K562 (cell line): ENCODE measurements at regions not wholly inside any gene's neighbourhood (a gene's known extent, or its start where the extent isn't known, plus 50 kb on each side); places are given as distances from the start of the nearest gene placed in this dataset.

Experiments
- ATAC-seq: fragments of 200-7000 bp; cut with Tn5 transposase; 3 replicates; pipeline ENCODE4 v1.9.1; 2020; ENCODE audit warnings: moderate library complexity
- BruUV-seq: library from RNA; stranded (reverse); fragments of 400-500 nt; replicated peaks from 2 replicates; lab custom pipeline; 2021; lab: Mats Ljungman, UMichigan
- CTCF ChIA-PET: fragments of 300-600 bp; formaldehyde crosslinking; extraction: SDS; loops from one replicate; lab custom pipeline; 2021; ENCODE audit warnings: low intra/inter-chr PET ratio; lab: Yijun Ruan, JAX
- POLR2A ChIA-PET: fragments of 300-600, 350-650 bp; sonication (Branson Sonifier 250); formaldehyde crosslinking; extraction: SDS; loops from one replicate; lab custom pipeline; 2021; ENCODE audit warnings: antibody characterized with exemption, inconsistent platforms; lab: Yijun Ruan, JAX
- DNase-seq, 4 experiments: peaks; one replicate each; pipeline versions ENCODE4 v3.0.0 to v3.0.0-alpha.2; 2011 to 2018; ENCODE audit warnings: low spot score in 3 of 4, mixed read lengths in 3 of 4; ENCODE audit errors: extremely low read depth in 1 of 4
- FAIRE-seq: peaks from 2 replicates; lab custom pipeline; 2011; peaks lifted over from hg19 to GRCh38; lab: Jason Lieb, UNC
- H2AFZ ChIP-seq: 2 replicates; pipeline ENCODE4 v1.6.0; 2011; ENCODE audit warnings: low read depth, low read length, control low read depth, inconsistent platforms
- H3K27ac ChIP-seq: fragments of 200-600 bp; 3 replicates; pipeline ENCODE4 v1.8.0; 2011; ENCODE audit warnings: low read depth, mild to moderate bottlenecking, control low read depth, inconsistent platforms, low read length, moderate library complexity, mixed read lengths; ENCODE audit errors: extremely low read depth
- H3K27me3 ChIP-seq, 2 experiments: fragments of 300-600 bp in 1 of 2; 2 replicates in 1 of 2; 3 replicates in 1 of 2; pipeline versions ENCODE4 v1.6.0 to v1.8.0; 2011; ENCODE audit warnings: inconsistent platforms in 2 of 2, low read length in 2 of 2, mild to moderate bottlenecking in 1 of 2, mixed read lengths in 1 of 2, moderate library complexity in 1 of 2; ENCODE audit not compliant: control insufficient read depth in 2 of 2, insufficient read depth in 2 of 2
- H3K36me3 ChIP-seq: fragments of 300-600 bp; 3 replicates; pipeline ENCODE4 v1.8.0; 2011; ENCODE audit warnings: mild to moderate bottlenecking, low read length, inconsistent platforms; ENCODE audit not compliant: control insufficient read depth, insufficient read depth
- H3K4me1 ChIP-seq, 2 experiments: fragments of 200-600 bp in 1 of 2; replicated peaks in 1 of 2; 2 replicates in 1 of 2; 3 replicates in 1 of 2; pipeline versions ENCODE4 v1.5.1 to v1.8.0; 2011; ENCODE audit warnings: inconsistent platforms in 2 of 2, low read length in 2 of 2, mild to moderate bottlenecking in 1 of 2, mixed read lengths in 1 of 2, moderate library complexity in 1 of 2; ENCODE audit not compliant: control insufficient read depth in 2 of 2, insufficient read depth in 2 of 2
- H3K4me2 ChIP-seq: 2 replicates; pipeline ENCODE4 v1.6.1; 2011; ENCODE audit warnings: low read length, control low read depth, inconsistent platforms, mixed read lengths; ENCODE audit not compliant: insufficient read depth
- H3K4me3 ChIP-seq: fragments of 200-600 bp; sonication (generic), shearing (Covaris generic); 2 replicates; pipeline ENCODE4 v1.5.1; 2016; ENCODE audit warnings: control low read depth, inconsistent platforms
- H3K79me2 ChIP-seq: fragments of 200-600 bp; 3 replicates; pipeline ENCODE4 v1.8.0; 2011; ENCODE audit warnings: low read length, inconsistent platforms; ENCODE audit not compliant: control insufficient read depth, insufficient read depth
- H3K9ac ChIP-seq, 2 experiments: 2 replicates each; pipeline versions ENCODE4 v1.6.0 to v1.6.1; 2011; ENCODE audit warnings: low read depth in 2 of 2, low read length in 2 of 2, control low read depth in 1 of 2, inconsistent platforms in 1 of 2, mild to moderate bottlenecking in 1 of 2, mixed read lengths in 1 of 2; ENCODE audit not compliant: insufficient read depth in 1 of 2
- H3K9me1 ChIP-seq: one replicate; pipeline ENCODE4 v1.6.0; 2011; ENCODE audit warnings: inconsistent platforms, mild to moderate bottlenecking, low read length, moderate library complexity; ENCODE audit not compliant: control insufficient read depth, insufficient read depth
- H3K9me3 ChIP-seq: replicated peaks from 2 replicates; pipeline ENCODE4 v1.5.1; 2011; ENCODE audit warnings: low read depth, low read length, inconsistent platforms; ENCODE audit not compliant: control insufficient read depth, insufficient read depth
- H4K20me1 ChIP-seq: replicated peaks from 2 replicates; pipeline ENCODE4 v1.6.1; 2011; ENCODE audit warnings: low read length, inconsistent platforms, mixed read lengths; ENCODE audit not compliant: control insufficient read depth, insufficient read depth
- RERE ChIP-seq: sonication (generic); formaldehyde crosslinking; IDR thresholded peaks from 2 replicates; pipeline ENCODE4 v1.8.0; 2023; ENCODE audit warnings: missing genetic modification reagents, mild to moderate bottlenecking, borderline replicate concordance
- TCF15 ChIP-seq: fragments of 250-450 bp; sonication (Bioruptor Pico); IDR thresholded peaks from 2 replicates; pipeline ENCODE4 v1.8.0; 2022; ENCODE audit warnings: moderate library complexity, mild to moderate bottlenecking, inconsistent platforms
- TCF3 ChIP-seq: sonication (generic); formaldehyde crosslinking; IDR thresholded peaks from 2 replicates; pipeline ENCODE4 v1.4.0; 2020; ENCODE audit warnings: mild to moderate bottlenecking, missing genetic modification reagents
- WGBS: fragments of 100-300 bp; shearing (Covaris generic); methylation state at CpG from one replicate; pipeline ENCODE4 v1.1.6; 2016; ENCODE audit warnings: low coverage, mixed read lengths; ENCODE audit not compliant: insufficient coverage; ENCODE audit errors: missing lambda C conversion rate; 5-methylcytosine and 5-hydroxymethylcytosine counted together
- in situ Hi-C: fragments of 300-500 bp; cut with MboI; formaldehyde crosslinking; loops from 4 replicates; pipeline ENCODE4 v1.15.0; 2018; ENCODE audit warnings: inconsistent platforms, mixed read lengths
- intact Hi-C: fragments of 100-400 bp; cut with micrococcal nuclease; formaldehyde crosslinking; loops from 2 replicates; pipeline ENCODE4 v1.14.2; 2022
- TF ChIP-seq, protein P1 (sequence below): fragments of 250-450 bp; sonication (Bioruptor Pico); IDR thresholded peaks from 2 replicates; pipeline ENCODE4 v1.9.0; 2021; ENCODE audit warnings: mild to moderate bottlenecking, inconsistent platforms

DNA sequence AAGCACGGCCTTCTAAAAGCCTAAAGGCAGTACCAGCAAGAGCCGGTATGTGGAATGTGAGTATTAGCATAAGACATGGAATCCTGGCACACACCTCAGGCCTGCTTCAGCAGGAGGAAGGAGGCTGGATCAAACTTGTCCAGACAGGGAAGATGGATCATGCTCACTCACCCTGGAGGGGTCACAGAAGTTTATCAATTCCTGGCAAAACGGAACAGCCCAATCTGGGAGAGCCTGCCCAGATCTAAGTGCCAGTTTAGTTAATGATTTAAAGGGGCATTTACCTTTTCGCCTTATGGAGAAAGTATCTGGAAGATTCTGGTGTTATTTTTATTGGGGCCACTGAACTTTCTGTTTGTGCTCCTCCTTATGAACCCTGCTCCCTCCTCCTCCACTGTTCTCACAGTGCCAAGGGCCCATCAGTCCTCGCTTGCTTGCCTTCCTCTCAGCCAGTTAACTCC is 58.3 kb upstream of the NFE2L2 start:
- H3K4me2 ChIP-seq: no peak overlapping the region
- H3K9me1 ChIP-seq: no peaks in the 10 kb centered on the region
- peaks cover 0 to 3% of the 10 kb centered on the region in 2 experiments; a peak in 4 of 5 replicates for H3K4me1 ChIP-seq
- H3K9me3 ChIP-seq: no peaks in the 10 kb centered on the region
- TF ChIP-seq, protein P1, sequence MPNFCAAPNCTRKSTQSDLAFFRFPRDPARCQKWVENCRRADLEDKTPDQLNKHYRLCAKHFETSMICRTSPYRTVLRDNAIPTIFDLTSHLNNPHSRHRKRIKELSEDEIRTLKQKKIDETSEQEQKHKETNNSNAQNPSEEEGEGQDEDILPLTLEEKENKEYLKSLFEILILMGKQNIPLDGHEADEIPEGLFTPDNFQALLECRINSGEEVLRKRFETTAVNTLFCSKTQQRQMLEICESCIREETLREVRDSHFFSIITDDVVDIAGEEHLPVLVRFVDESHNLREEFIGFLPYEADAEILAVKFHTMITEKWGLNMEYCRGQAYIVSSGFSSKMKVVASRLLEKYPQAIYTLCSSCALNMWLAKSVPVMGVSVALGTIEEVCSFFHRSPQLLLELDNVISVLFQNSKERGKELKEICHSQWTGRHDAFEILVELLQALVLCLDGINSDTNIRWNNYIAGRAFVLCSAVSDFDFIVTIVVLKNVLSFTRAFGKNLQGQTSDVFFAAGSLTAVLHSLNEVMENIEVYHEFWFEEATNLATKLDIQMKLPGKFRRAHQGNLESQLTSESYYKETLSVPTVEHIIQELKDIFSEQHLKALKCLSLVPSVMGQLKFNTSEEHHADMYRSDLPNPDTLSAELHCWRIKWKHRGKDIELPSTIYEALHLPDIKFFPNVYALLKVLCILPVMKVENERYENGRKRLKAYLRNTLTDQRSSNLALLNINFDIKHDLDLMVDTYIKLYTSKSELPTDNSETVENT (CRISPR knock-in tag): no peak
- TF ChIP-seq TCF15 (no peak), RERE (no peak), TCF3 (no peak)
- ATAC-seq: no peak
- no peaks in the 10 kb centered on the region for H3K79me2 ChIP-seq
- no peak for DNase-seq
- CTCF ChIA-PET: interaction anchor here (0.9 to 1.0 kb wide), 2 partner anchors 9 to 12 kb away, joined by 3 read pairs; no protein-coding TSS in a partner anchor
- no TSS peak for BruUV-seq
- no peak overlapping the region for H3K9ac ChIP-seq
- no peaks in the 10 kb centered on the region for H3K27me3 ChIP-seq
- 64% methylated on average over 5 of the region's 5 CpGs for WGBS
- in situ Hi-C loops (no loop called here), intact Hi-C loops (no loop called here)
- POLR2A ChIA-PET: no interaction called here
- H4K20me1 ChIP-seq: no peaks in the 10 kb centered on the region
- no peak overlapping the region for H2AFZ ChIP-seq
- H3K4me3 ChIP-seq: no peak overlapping the region
- no peak for FAIRE-seq
- H3K27ac ChIP-seq: no peak overlapping the region
- no peaks in the 10 kb centered on the region; the same call in 2 of the 3 replicates for H3K36me3 ChIP-seq
